GM19452 (cell line): ENCODE measurements at regions not wholly inside any gene's neighbourhood (a gene's known extent, or its start where the extent isn't known, plus 50 kb on each side); places are given as distances from the start of the nearest gene placed in this dataset.

Experiments used
- ATAC-seq: cut with Tn5 transposase; IDR thresholded peaks from one replicate; pipeline ENCODE4 v1.9.1; 2021; ENCODE audit not compliant: unreplicated experiment

DNA sequence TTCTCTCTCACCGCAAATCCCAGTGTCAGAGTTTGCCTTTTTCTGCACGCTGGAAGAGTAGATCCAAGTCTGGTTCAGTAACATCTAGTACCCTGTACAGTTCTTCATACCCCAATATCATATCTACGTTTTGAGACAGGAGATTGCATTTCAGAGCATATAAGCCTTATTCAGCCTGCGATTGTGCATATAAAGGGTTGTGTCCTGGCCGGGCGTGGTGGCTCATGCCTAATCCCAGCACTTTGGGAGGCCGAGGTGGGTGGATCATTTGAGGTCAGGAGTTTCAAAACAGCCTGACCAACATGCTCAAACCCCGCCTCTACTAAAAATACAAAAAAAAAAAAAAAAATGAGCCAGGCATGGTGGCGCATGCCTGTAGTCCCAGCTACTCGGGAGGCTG lies 104.9 kb downstream of the MTNR1B start:
- no peak for ATAC-seq

DNA sequence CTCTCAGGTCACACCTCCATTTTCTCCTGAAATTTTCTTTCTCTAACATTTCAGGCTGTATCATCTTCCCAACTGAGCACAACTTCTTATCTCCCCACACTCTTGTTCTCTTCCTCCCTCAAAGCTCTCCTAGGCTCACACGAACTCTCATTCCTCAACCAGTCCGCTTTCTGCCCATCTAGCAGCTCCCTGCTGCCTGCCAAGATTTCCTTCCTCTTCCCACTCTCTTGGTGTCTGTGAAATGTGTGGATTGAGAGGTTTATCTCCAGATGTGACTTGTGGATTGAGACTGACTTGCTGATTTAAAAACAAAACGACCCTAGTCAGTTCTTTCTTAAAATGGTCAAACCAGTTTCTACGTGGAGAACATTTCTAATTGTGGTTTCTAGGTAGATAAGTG lies 106.3 kb downstream of the MTNR1B start:
- no peak for ATAC-seq

DNA sequence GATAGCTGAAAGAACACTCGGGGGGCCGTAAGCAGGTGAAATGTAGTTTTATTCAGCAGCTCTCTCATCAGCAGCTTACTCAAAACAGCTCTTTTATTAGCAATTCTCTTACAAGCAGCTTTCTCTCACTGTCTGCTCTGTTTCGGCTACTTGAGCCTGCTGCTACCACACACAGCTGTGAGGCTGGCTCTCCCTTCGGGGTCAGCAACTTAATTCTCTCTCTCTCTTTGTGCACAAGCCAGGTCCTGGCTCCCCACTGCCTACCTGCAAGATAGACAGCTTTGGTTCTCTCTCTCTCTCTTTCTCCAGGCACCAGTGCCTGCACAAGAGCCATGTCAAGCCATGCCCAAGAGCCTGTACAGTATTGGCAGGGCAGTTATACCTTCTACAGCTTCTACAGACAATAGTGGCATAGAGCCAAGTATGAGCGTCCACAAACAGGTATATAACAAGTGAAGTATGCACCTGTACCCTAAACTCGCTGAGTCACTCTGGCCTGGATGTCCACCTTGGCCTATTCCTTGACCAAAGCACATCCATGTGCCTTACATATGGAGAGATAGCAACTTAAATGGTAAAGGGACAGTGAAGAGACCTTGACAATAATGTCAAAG lies 110.8 kb downstream of the MTNR1B start:
- no peak for ATAC-seq

DNA sequence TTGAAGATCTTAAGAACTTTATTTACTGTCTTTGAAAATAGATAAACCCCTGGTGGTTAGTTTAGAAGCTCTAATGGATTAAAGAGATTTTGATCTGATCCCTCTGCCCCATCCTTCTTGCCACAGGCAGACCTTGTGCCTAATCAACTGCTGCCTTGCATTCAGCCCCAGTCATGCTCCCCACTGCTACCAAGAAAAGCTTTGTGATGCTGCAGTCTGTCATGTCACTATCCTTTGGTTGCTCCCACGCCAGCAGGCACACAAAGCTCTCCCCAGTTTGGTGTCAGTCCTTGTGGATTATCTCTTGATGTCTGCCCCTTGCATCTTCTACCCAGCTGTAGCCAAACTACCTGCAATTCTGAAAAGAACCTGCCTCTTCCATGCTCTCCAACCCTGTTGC lies 112.2 kb downstream of the MTNR1B start:
- no peak for ATAC-seq

DNA sequence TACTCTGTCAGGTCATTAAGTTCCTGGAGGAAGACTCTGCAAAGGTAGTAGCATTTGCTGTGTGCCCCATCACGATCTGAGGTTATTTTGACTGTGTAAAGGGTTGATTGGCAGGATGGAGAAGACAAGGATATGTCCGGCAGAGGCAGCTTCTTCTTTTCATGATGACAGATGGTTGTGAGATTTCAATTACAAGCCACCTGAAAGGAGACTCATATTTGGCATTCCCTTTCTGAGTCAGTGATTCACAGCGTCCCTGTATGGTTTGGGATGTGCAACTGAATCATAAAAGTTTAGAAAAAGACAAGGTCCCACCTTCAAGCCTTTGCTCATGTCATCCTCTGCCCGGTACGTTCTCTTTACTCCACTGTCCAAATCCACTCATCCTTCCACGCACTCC lies 113.4 kb downstream of the MTNR1B start:
- ATAC-seq, result no peak

DNA sequence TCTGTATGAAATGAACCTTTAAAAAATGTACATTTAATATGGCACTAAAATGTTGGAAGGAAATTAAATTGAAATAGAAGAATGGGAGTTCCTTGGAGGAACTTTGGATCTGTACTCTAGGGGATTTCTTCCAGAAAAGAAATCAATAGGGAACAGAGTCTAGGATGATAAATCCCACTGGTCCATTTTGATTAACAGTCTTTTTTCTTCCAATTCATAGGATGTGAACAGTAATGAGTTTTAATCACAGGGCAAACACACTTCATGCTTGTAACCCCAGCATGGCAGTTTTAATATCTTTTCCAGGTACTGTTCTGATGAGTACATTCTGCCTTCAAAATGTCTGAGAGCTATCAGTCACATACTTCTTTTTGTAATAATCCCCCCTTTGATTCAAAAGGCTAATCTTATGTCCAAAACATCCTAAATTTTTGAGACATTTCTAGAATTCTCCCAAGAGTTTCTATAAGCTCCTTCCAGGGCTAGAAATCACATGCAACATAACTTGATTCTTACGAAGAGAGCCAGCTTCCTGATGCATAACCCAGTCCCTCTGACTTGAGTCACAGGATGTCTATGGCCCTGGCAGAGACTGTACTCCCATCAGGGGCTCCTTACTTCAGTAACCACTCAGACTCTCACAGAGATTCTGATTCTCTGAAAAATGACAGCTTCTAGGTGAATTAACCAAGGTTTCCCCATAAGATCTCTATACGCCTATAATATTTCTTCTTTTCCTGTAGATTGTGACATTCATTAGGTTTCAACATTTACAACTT lies 112.9 kb downstream of the SLC36A4 start:
- ATAC-seq, result no peak

DNA sequence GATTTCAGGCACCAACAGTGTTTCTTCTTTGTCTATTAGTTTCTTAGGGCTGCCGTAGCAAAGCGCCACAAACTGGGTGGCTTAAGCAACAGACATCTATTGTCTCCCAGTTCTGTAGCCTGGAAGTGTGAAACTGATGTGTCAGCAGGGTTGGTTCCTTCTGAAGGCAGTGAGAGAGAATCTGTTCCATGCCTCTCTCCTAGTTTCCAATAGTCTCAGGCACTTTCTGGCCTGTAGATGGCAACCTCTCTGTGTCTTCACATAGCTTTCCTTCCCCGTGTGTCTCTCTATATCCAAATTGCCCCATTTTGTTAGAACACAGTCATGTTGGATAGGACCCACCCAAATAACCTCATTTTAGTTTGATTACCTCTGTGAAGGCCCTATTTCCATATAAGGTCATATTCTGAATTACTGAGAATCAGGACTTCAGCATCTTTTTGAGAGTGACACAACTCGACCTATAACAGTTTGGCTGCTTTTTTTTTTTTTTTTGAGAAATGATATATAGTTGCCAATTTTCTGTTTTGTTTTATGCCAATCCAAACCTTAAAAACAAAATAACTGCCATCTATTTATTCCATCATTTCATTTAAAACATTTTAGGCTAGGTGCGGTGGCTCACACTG lies 108.2 kb downstream of the SLC36A4 start:
- no peak for ATAC-seq
